ENCODE measurements at regions not wholly inside any gene's neighbourhood (a gene's known extent, or its start where the extent isn't known, plus 50 kb on each side); places are given as distances from the start of the nearest gene placed in this dataset.

GRCh38 chr1:58090640-58091039 is 455.9 kb downstream of the OMA1 start:
- H3K9ac ChIP-seq (ENCODE audit: low read length), result no peak overlapping the region
- H3K4me3 ChIP-seq (ENCODE audit: low read length), result no peak overlapping the region
- no peaks in the 10 kb centered on the region for H3K9me3 ChIP-seq (ENCODE audit: insufficient read depth, low read length)
- no peak overlapping the region for H2AFZ ChIP-seq (ENCODE audit: low read depth, low read length)
- H4K20me1 ChIP-seq (ENCODE audit: insufficient read depth, low read length), result no peaks in the 10 kb centered on the region
- no peak overlapping the region for H3K27ac ChIP-seq (ENCODE audit: low read length)
- H3K4me1 ChIP-seq (ENCODE audit: low read length), result no peaks in the 10 kb centered on the region
- no peaks in the 10 kb centered on the region for H3K79me2 ChIP-seq (ENCODE audit: low read length)
- H3K4me2 ChIP-seq (ENCODE audit: low read length), result no peak overlapping the region
- TF ChIP-seq CTCF (IDR thresholded peaks at IDR 0.05; ENCODE audit: low read depth, low read length), result no peak
- TF ChIP-seq EZH2phosphoT487 (IDR thresholded peaks at IDR 0.05; ENCODE audit: low read depth), result no peak
- H3K36me3 ChIP-seq (replicated peaks; ENCODE audit: low read depth, low read length), result no peaks in the 10 kb centered on the region
- H3K27me3 ChIP-seq (ENCODE audit: low read depth, low read length), result no peaks in the 10 kb centered on the region

- H3K9ac ChIP-seq (ENCODE audit: low read length), result no peak overlapping the region
- no peak overlapping the region for H3K4me2 ChIP-seq (ENCODE audit: low read length)
These were observed 456.5 kb downstream of the OMA1 start for GRCh38 chr1:58089898-58090534.

GRCh38 chr1:58084266-58084665 is 462.3 kb downstream of the OMA1 start:
- H3K27ac ChIP-seq (ENCODE audit: low read length), result no peak overlapping the region
- H3K9me3 ChIP-seq (ENCODE audit: insufficient read depth, low read length), result no peaks in the 10 kb centered on the region
- H4K20me1 ChIP-seq (ENCODE audit: insufficient read depth, low read length), result no peaks in the 10 kb centered on the region
- no peak for TF ChIP-seq CTCF (IDR thresholded peaks at IDR 0.05; ENCODE audit: low read depth, low read length)
- TF ChIP-seq EZH2phosphoT487 (IDR thresholded peaks at IDR 0.05; ENCODE audit: low read depth), result no peak
- H3K4me2 ChIP-seq (ENCODE audit: low read length), result no peak overlapping the region
- no peaks in the 10 kb centered on the region for H3K27me3 ChIP-seq (ENCODE audit: low read depth, low read length)
- no peak overlapping the region for H2AFZ ChIP-seq (ENCODE audit: low read depth, low read length)
- H3K79me2 ChIP-seq (ENCODE audit: low read length), result no peaks in the 10 kb centered on the region
- H3K4me3 ChIP-seq (ENCODE audit: low read length), result no peak overlapping the region
- no peak overlapping the region for H3K9ac ChIP-seq (ENCODE audit: low read length)
- H3K36me3 ChIP-seq (replicated peaks; ENCODE audit: low read depth, low read length), result no peaks in the 10 kb centered on the region
- no peaks in the 10 kb centered on the region for H3K4me1 ChIP-seq (ENCODE audit: low read length)

More at GRCh38 chr1:58089898-58090534, 456.5 kb downstream of the OMA1 start:
- Histone ChIP-seq H3K79me2 (ENCODE audit: low read length) (no peaks in the 10 kb centered on the region), H3K9me3 (ENCODE audit: insufficient read depth, low read length) (no peaks in the 10 kb centered on the region), H3K4me1 (ENCODE audit: low read length) (no peaks in the 10 kb centered on the region), H3K27ac (ENCODE audit: low read length) (no peak overlapping the region), H4K20me1 (ENCODE audit: insufficient read depth, low read length) (no peaks in the 10 kb centered on the region), H3K27me3 (ENCODE audit: low read depth, low read length) (no peaks in the 10 kb centered on the region), H3K4me3 (ENCODE audit: low read length) (no peak overlapping the region), H2AFZ (ENCODE audit: low read depth, low read length) (no peak overlapping the region), H3K36me3 (replicated peaks; ENCODE audit: low read depth, low read length) (no peaks in the 10 kb centered on the region)
- TF ChIP-seq EZH2phosphoT487 (IDR thresholded peaks at IDR 0.05; ENCODE audit: low read depth), result no peak
- no peak for TF ChIP-seq CTCF (IDR thresholded peaks at IDR 0.05; ENCODE audit: low read depth, low read length)

- H3K9ac ChIP-seq (ENCODE audit: low read length), result no peak overlapping the region
- no peaks in the 10 kb centered on the region for H3K9me3 ChIP-seq (ENCODE audit: insufficient read depth, low read length)
- no peak overlapping the region for H3K4me2 ChIP-seq (ENCODE audit: low read length)
- H3K27ac ChIP-seq (ENCODE audit: low read length), result no peak overlapping the region
- no peaks in the 10 kb centered on the region for H3K27me3 ChIP-seq (ENCODE audit: low read depth, low read length)
- no peak overlapping the region for H3K4me3 ChIP-seq (ENCODE audit: low read length)
- TF ChIP-seq EZH2phosphoT487 (IDR thresholded peaks at IDR 0.05; ENCODE audit: low read depth), result no peak
- no peak for TF ChIP-seq CTCF (IDR thresholded peaks at IDR 0.05; ENCODE audit: low read depth, low read length)
- no peaks in the 10 kb centered on the region for H3K79me2 ChIP-seq (ENCODE audit: low read length)
- H2AFZ ChIP-seq (ENCODE audit: low read depth, low read length), result no peak overlapping the region
- H3K4me1 ChIP-seq (ENCODE audit: low read length), result no peaks in the 10 kb centered on the region
- no peaks in the 10 kb centered on the region for H3K36me3 ChIP-seq (replicated peaks; ENCODE audit: low read depth, low read length)
- H4K20me1 ChIP-seq (ENCODE audit: insufficient read depth, low read length), result no peaks in the 10 kb centered on the region
These were observed 463.9 kb downstream of the OMA1 start for GRCh38 chr1:58082596-58082995.
